HG02678 (cell line): ENCODE measurements at regions not wholly inside any gene's neighbourhood (a gene's known extent, or its start where the extent isn't known, plus 50 kb on each side); places are given as distances from the start of the nearest gene placed in this dataset.
A peak's percentile ranks its signal among the peaks of the same experiment; 100 is the strongest.
"Not testable (repeated sequence)": the region's sequence is repeated elsewhere in the genome, so short reads cannot be mapped to it uniquely, and the experiment has no call there.

ENCODE experiments used
- ATAC-seq: cut with Tn5 transposase; IDR thresholded peaks from one replicate; pipeline ENCODE4 v1.9.1; 2021; ENCODE audit warnings: mild to moderate bottlenecking, moderate library complexity; ENCODE audit not compliant: unreplicated experiment

DNA sequence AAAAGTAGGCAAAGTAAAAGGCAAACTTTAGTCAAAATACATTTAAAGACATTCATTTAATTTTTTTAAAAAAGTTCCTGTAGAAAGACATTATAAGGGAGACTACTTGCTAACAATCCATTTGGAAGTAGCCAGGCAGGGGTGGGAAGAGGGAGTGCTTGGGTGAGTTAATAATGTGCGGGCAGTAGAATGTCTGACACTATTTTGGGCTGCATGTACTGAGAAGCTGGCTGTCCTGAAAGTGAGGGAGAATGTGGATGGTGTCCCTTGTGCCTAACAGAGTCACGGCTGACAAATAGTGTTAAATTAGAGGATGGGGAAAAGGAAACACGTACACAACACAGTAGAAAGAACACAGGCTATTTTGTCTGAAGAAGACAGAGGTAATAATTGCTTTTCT is 142.5 kb downstream of the LCA5 start:
- no peak for ATAC-seq

GRCh38 chr6:79392094-79392493 is 145.1 kb downstream of the LCA5 start:
- ATAC-seq: no peak

DNA sequence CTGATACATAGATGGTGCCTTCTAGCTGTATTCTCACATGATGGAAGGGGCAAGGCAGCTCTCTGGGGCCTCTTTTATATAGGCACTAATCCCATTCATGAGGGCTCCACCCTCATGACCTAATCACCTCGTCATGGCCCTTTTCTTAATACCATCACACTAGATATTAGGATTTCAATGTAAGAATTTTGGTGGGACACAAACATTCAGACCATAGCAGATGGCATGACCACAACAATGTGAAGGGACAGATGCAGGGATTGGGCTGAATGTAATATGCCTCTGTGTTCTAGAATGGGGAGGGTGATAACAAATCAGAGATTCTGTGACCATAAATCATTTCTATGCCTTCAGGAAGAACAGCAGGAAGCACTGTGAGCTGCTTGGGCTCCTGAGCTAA is 145.8 kb downstream of the LCA5 start:
- no peak for ATAC-seq

GRCh38 chr6:79385893-79386292 is 151.3 kb downstream of the LCA5 start:
- no peak for ATAC-seq

DNA sequence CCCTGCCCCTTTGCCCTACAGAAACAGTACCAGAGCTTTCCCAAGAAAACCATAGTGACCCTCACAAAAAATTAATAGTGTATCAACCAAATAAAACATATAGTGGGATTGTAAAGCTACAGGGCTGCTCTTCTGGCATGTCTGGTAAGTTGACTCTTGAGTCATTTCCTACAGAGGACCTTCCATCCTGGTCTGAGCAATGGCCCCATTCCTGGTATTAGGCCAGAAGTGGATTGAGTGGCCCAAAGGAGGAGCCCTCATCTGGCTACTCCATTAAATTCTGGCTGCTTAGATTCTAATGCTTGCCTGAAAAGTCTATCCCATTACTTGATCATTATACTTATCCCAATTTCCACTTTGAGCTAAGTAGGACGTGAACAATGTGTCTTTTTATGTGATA is 150.9 kb upstream of the HMGN3 start:
- ATAC-seq: no peak

- ATAC-seq: no peak
Observed at GRCh38 chr6:79384845-79385244, 150.4 kb upstream of the HMGN3 start.

GRCh38 chr6:79378957-79379356 is 144.5 kb upstream of the HMGN3 start:
- ATAC-seq: no peak

DNA sequence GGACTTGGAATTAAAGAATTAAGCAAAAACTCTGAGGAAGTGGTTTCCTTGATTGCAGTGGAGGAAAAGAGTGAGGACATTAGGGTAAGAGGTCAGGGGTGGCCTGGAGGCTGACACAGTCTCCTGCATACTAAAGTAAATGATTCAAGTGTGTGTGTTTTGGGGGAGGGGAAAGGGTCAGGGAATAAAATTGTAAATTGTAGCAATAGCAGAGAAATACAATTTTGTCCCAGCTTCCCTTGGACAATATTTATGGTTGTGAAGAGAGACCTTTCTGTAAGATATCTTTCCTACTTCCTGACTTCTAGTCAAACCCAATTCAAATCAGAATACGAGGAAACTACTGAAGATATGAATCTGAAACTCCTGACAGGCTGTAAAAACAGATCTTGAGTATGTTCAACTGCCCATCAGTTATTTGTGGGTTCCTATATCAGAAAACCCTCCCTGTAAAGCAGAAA is 143.4 kb upstream of the HMGN3 start:
- peak; percentile 41 for ATAC-seq

DNA sequence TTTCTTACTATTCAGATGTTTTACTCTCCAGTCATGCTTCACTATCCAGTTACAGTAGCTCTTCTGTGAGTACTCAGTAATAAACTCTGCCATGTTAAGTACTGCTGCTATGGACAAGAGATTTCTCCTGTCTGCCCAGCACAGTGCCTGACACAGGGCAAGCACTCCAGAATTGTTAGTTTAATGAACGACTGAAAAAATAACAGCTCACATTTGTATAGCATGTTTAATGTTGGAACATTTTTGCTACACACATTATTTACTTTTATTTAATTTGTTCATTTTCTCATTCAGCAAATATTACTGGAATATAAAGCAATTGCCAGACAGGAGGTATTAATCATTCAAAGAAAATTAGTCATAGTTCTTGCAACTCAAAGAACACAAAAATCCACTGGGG is 142.6 kb upstream of the HMGN3 start:
- no peak for ATAC-seq

DNA sequence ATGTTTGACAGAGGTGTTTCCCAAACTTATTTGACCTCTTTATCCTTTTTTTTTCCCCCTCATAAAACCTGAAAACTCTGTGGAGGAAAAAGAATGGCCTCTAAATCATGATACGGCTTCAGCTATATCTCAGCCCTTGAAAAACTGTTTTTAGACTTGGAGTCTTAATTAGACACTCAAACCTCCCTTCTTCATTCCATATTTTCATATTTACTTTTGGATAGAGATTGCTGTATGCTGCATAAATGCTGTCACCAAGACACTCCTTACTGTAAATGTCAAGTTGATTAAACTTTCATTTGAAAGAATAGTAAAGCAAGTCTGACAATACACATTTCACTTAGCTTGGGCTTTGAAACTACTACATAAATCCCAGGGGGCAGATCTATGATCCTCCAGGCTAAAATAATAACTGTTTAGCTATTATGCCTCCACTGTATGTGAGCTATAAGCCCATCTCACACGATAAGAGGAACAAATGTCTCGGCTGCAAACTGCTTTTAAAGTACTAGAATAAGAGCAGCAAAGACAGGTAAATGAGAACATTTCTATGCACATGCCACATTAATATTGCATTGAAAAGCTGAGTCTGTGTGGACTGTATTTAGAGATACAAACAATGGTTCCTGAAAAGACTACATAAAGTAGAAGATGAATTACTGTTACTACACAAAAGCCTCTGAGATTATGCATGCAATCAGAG is 141.3 kb upstream of the HMGN3 start:
- ATAC-seq: no peak

DNA sequence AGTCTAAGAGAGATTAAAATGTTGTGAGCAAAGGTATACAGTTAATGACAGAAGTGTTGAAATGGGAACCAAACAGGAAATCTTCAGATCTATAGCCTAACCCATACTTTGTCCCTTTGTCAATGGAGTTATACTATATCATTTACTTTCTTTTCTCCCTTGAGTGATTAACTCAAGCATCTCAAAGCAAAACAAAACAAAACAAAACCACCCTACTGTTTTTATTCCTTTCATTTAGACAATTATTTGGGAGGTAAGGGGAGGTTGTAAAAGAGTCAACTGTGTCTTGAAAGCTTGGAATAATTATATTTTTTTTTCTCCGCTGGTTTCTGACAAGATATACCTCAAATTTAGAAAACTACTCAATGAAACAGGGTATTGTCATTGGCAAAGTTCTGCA is 139.8 kb upstream of the HMGN3 start:
- no peak for ATAC-seq

DNA sequence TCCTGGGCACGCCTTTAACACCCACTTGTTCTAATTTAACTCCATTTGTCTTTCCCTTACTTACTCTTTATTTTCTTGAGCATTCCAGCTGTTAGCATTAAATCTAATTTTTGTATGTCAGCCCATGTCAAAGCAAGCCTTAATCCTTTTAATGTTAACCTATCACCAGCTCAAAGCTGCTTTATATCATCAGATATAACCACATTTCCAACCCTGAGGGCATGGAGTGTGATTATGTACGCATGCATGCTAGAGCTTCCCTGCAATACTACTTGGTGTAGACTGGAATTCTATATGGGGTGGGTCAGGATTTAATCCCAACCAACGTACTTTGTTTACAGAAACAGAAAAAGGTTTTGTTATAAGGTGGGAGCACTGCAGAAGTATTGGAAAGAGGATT is 139.4 kb upstream of the HMGN3 start:
- no peak for ATAC-seq

DNA sequence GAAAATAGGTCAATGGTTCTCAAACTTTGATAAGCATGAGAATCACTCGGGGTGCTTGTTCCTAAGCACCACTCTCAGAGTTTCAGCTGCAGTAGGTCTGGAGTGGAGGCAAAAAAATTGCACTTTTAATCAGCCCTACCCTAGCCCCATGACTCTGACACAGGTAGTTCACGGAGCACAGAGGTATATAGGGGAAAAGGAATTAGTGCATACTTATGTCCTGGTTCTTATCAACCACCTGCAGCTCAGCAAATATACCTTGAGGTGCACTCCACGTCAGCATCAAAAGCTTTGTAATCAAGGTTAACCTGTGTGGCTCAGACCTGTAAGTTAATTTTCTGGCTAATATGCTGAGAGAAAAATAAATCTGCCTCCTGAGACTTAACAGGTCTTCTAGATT is 138.8 kb upstream of the HMGN3 start:
- no peak for ATAC-seq

GRCh38 chr6:79372757-79373156 is 138.3 kb upstream of the HMGN3 start:
- ATAC-seq: no peak

DNA sequence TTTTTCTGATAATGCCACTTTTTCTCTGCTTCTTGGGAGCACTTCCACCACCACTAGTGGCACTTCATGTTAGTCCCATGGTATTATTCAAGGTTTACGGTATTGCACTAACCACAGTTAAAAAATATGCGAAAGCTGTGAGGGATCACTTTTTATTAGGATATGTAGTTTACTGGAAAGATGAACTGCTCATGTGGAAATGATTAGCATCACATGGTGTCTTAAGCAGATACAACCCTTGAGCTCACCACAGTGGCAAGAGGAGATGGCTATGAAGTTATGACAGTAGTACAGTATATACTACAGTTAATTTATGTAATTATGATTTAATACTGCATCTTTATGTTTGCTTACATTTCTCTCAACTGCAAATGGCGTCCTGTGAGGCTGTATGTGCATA is 134.5 kb upstream of the HMGN3 start:
- no peak for ATAC-seq

DNA sequence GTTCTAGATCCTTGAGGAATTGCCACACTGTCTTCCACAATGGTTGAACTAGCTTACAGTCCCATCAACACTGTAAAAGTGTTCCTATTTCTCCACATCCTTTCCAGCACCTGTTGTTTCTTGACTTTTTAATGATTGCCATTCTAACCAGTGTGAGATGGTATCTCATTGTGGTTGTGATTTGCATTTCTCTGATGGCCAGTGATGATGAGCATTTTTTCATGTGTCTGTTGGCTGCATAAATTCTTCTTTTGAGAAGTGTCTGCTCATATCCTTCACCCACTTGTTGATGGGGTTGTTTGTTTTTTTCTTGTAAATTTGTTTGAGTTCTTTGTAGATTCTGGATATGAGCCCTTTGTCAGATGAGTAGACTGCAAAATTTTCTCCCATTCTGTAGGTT is 129.0 kb upstream of the HMGN3 start:
- ATAC-seq: not testable (repeated sequence)

DNA sequence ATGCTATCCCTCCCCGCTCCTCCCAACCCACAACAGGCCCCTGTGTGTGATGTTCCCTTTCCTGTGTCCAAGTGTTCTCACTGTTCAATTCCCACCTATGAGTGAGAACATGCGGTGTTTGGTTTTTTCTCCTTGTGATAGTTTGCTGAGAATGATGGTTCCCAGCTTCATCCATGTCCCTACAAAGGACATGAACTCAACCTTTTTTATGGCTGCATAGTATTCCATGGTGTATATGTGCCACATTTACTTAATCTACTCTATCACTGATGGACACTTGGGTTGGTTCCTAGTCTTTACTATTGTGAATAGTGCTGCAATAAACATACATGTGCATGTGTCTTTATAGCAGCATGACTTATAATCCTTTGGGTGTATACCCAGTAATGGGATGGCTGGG is 126.6 kb upstream of the HMGN3 start:
- not testable (repeated sequence) for ATAC-seq

GRCh38 chr6:79353226-79353625 is 118.7 kb upstream of the HMGN3 start:
- ATAC-seq: no peak

DNA sequence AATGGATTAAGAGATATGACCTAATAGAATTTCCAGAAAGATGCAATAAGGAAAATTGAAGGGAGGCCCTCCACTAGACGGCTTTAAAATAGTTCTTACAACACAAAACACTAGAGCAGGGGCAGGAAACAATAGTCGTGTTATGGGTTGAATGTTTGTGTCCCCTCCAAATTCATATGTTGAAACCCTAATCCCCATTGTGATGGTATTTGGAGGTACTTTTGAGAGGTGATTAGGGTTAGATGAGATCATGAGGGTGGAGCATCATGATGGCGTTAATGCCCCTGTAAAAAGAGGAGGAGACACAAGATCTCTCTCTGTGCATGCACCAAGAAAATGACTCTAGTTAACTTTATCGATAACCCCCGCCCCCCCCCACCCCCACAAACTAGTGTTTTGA is 104.0 kb upstream of the HMGN3 start:
- ATAC-seq: no peak

DNA sequence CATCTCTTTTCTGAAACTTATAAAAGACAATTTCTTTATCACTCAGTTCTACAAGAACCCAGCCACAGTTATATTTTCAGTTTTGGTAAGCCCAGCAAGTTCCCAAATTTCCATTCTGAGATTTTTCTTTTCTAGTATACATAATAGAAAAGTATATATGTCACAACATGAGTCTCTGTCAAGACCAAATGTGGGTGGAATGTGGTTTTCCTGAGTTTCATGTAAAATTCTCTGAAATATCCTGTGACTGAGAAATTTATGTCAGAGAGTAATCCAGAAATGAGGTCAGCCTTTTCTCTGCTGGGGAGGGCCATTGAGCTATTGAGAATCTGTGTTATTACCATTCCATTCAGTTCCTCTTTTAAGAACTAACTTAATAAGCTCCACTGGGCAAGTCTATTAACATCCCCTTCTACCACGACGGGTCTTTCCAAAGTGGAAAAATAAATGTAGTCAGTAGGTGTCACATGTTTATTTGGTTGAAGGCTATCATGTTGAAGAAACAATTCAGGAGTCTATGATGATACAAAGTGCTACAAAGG is 100.7 kb upstream of the HMGN3 start:
- peak; percentile 90 for ATAC-seq

DNA sequence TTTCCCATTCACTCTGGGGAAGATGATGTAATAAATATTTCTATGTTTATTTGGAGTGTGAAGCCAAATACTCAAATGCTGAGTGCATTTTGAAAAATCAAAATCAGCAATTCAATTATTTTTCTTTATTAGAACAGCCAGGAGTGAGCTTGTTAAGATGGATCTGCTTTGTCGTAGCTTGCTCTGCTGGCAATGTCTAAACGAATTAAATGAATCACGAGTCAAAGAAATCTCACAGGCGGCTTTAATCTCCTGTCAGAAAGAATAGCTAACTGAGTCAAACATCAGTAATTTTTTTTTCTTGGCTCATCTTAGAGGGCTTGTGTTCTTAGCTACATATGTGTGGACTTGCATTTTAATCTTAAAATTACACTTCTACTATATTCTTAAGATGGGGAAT is 100.2 kb upstream of the HMGN3 start:
- ATAC-seq: no peak

GRCh38 chr6:79330704-79331103 is 96.2 kb upstream of the HMGN3 start:
- no peak for ATAC-seq

- no peak for ATAC-seq
Observed at GRCh38 chr6:79313254-79313653, 78.8 kb upstream of the HMGN3 start.
